ENCODE measurements at regions not wholly inside any gene's neighbourhood (a gene's known extent, or its start where the extent isn't known, plus 50 kb on each side); places are given as distances from the start of the nearest gene placed in this dataset.
"Not testable (repeated sequence)": the region's sequence is repeated elsewhere in the genome, so short reads cannot be mapped to it uniquely, and the experiment has no call there.

DNA sequence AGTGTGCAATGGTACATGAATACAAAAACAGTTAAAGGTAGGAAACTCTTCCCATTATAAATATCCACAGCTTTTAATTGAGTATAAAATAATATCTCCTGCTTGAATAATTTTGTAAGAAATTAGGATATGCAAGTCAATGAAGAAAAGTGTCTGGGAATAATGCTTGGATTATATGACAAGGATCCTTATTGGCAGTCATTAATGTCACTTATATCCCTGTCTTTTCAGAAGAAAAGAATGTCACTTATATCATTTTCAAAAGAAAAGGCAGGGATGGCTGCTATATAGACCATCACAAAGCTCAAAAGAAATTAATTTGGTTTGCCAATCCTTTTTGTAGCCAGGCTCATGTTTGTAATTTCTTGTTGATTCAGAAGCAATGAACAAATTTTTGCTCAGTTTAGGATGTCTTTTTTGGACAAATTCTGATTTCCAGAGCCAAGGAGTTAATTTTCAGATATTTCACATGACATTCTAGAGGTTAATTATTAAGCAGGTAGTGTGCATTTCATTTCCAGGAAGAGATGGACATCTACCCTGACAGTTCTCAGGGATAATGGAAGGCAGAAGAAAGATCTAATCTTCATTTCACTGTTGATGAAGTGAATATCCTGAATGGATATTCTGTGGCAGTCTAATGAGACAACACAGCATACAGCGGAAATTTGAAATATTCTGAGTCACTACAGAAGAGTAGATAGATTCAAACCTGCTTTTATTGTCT is 299.8 kb downstream of the RPS29 start:
- H3K36me3 ChIP-seq: no peaks in the 10 kb centered on the region
- no peak for TF ChIP-seq POLR2A (IDR thresholded peaks at IDR 0.05)
- TF ChIP-seq, protein P1, sequence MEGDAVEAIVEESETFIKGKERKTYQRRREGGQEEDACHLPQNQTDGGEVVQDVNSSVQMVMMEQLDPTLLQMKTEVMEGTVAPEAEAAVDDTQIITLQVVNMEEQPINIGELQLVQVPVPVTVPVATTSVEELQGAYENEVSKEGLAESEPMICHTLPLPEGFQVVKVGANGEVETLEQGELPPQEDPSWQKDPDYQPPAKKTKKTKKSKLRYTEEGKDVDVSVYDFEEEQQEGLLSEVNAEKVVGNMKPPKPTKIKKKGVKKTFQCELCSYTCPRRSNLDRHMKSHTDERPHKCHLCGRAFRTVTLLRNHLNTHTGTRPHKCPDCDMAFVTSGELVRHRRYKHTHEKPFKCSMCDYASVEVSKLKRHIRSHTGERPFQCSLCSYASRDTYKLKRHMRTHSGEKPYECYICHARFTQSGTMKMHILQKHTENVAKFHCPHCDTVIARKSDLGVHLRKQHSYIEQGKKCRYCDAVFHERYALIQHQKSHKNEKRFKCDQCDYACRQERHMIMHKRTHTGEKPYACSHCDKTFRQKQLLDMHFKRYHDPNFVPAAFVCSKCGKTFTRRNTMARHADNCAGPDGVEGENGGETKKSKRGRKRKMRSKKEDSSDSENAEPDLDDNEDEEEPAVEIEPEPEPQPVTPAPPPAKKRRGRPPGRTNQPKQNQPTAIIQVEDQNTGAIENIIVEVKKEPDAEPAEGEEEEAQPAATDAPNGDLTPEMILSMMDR (IDR thresholded peaks at IDR 0.05): no peak
- H3K27ac ChIP-seq: no peak overlapping the region
- no peak for ATAC-seq
- intact Hi-C loops (cut with DNase I): no loop called here
- 70% methylated on average over 1 of the region's 1 CpG for whole genome bisulfite sequencing (ENCODE audit: insufficient coverage, low coverage, low lambda C conversion rate, missing lambda C conversion rate)
- no peaks in the 10 kb centered on the region for H3K9me3 ChIP-seq
- H3K4me3 ChIP-seq: no peak overlapping the region
- H3K4me1 ChIP-seq: no peaks in the 10 kb centered on the region
- DNase-seq: no peak
- no peaks in the 10 kb centered on the region for H3K27me3 ChIP-seq

DNA sequence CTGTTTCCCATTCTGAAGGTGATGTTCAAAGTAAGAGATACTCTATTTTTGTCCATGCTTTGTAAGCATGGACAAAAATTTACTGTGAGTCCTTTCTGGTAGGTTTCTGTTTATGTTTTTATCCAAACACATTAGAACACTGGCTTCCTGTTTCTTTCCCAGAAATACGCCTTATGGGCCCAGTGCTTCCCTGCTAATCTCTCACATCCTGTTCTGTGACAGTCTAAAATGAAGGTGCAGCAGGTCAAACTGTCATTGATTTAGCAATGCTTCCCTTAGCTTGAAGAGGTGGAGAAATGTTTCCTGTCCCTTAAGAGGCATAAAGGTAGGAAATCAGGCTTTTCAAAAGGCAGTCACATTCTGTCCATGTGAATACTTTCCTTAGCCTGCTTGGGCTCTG is 305.6 kb downstream of the RPS29 start:
- no peaks in the 10 kb centered on the region for H3K36me3 ChIP-seq
- H3K4me1 ChIP-seq: no peaks in the 10 kb centered on the region
- 40% methylated on average over 1 of the region's 1 CpG for WGBS (ENCODE audit: insufficient coverage, low coverage, low lambda C conversion rate, missing lambda C conversion rate)
- DNase-seq: no peak
- intact Hi-C loops (cut with DNase I): no loop called here
- no peak for TF ChIP-seq POLR2A (IDR thresholded peaks at IDR 0.05)
- TF ChIP-seq, protein P1 (IDR thresholded peaks at IDR 0.05): no peak
- peak; percentile 22 to 70 (median 50) for ATAC-seq
- no peaks in the 10 kb centered on the region for H3K9me3 ChIP-seq
- no peak overlapping the region for H3K27ac ChIP-seq
- H3K27me3 ChIP-seq: no peaks in the 10 kb centered on the region
- no peak overlapping the region for H3K4me3 ChIP-seq

DNA sequence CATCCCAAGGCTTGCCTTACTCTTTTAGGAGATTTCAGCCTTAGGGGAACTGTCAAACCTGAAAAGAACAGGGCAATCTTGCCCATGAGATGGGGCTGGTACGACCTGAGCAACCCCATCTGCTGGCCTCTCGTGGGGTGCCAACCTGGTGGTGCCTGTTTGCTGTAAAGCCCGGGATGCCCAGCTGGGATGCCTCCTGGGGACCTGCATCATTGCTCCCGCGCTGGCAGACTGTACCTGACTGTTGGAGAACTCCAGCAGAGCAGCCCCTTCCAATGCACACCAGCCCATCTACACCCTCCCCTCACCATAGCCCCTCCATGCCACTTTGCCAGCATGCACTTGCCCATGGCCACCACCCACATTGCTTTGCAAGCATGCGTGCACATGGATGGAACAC is 335.7 kb downstream of the RPS29 start:
- H3K4me3 ChIP-seq: no peak overlapping the region
- no peak overlapping the region for H3K27ac ChIP-seq
- ATAC-seq: peak in 1 of 4 donors; percentile 13
- intact Hi-C loops (cut with DNase I): no loop called here
- DNase-seq: no peak
- H3K27me3 ChIP-seq: no peaks in the 10 kb centered on the region
- WGBS (ENCODE audit: insufficient coverage, low coverage, low lambda C conversion rate, missing lambda C conversion rate): 100% methylated on average over 1 of the region's 6 CpGs
- no peaks in the 10 kb centered on the region for H3K9me3 ChIP-seq
- H3K4me1 ChIP-seq: no peaks in the 10 kb centered on the region
- TF ChIP-seq, protein P1 (IDR thresholded peaks at IDR 0.05): no peak
- TF ChIP-seq POLR2A (IDR thresholded peaks at IDR 0.05): no peak
- no peaks in the 10 kb centered on the region for H3K36me3 ChIP-seq

DNA sequence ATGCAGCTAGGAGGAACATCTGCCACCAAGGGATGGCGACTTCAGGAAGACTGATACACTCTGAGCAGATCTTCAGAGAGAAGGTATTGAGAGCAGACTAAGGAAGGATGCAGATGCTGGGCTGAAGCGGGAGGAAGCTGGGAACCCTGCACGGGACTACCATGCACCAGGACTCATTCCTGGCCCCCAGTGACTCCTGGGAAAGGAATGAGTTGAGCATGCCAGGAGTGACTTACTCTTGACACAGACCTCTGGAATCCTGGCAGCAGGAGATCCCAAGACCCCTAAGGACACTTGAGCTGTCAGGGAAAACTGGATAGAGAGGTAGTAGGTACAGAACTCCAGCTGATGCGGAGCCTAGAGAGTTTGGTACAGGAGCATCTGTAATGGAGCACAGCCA is 336.1 kb downstream of the RPS29 start:
- TF ChIP-seq POLR2A (IDR thresholded peaks at IDR 0.05): no peak
- TF ChIP-seq, protein P1 (IDR thresholded peaks at IDR 0.05): no peak
- Histone ChIP-seq H3K4me1 (no peaks in the 10 kb centered on the region), H3K9me3 (no peaks in the 10 kb centered on the region), H3K36me3 (no peaks in the 10 kb centered on the region), H3K27ac (no peak overlapping the region), H3K4me3 (no peak overlapping the region), H3K27me3 (no peaks in the 10 kb centered on the region)
- ATAC-seq (no peak), DNase-seq (no peak)
- 73% methylated on average over 4 of the region's 4 CpGs for WGBS (ENCODE audit: insufficient coverage, low coverage, low lambda C conversion rate, missing lambda C conversion rate)
- intact Hi-C loops (cut with DNase I): no loop called here

DNA sequence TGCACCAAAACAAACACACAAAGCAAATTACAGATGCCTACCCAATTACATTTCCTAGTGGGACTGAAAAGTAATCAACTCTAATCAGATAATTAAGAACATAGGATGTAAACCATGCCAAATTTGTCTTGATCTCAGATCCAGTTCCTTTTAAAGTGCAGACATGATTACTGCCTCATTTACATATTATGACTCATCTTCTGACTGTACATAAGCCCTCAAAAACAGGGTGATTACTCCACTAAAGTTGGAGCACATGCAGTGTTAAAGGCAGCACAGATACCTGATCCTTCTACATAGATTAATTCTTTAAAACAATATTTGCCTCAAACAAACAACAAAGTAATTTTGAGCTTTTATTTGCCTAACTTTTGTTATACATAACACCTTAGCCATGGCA is 337.2 kb downstream of the RPS29 start:
- Histone ChIP-seq H3K27me3 (no peaks in the 10 kb centered on the region), H3K27ac (no peak overlapping the region), H3K4me3 (no peak overlapping the region), H3K4me1 (no peaks in the 10 kb centered on the region), H3K36me3 (no peaks in the 10 kb centered on the region), H3K9me3 (no peaks in the 10 kb centered on the region)
- intact Hi-C loops (cut with DNase I): no loop called here
- ATAC-seq (no peak), DNase-seq (no peak)
- no peak for TF ChIP-seq POLR2A (IDR thresholded peaks at IDR 0.05)
- TF ChIP-seq, protein P1 (IDR thresholded peaks at IDR 0.05): no peak

DNA sequence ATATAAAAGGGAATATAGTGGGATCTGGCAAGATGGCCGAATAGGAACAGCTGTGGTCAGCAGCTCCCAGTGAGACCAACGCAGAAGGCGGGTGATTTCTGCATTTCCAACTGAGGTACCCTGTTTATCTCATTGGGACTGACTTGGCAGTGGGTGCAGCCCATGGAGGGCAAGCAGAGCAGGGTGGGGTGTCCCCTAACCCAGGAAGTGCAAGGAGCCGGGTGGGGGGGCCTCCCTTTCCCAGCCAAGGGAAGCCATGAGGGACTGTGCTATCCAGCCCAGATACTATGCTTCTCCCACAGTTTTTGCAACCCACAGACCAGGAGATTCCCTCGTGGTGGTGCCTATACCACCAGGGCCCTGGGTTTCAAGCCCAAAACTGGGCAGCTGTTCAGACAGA is 342.4 kb downstream of the RPS29 start:
- H3K36me3 ChIP-seq; H3K27ac ChIP-seq; H3K4me3 ChIP-seq; ATAC-seq; H3K9me3 ChIP-seq; intact Hi-C loops (cut with DNase I); DNase-seq; H3K27me3 ChIP-seq; H3K4me1 ChIP-seq: not testable (repeated sequence)
- 94% methylated on average over 2 of the region's 5 CpGs for WGBS (ENCODE audit: insufficient coverage, low coverage, low lambda C conversion rate, missing lambda C conversion rate)
